Lower leg skin (tissue), 3 donors: ENCODE measurements at regions not wholly inside any gene's neighbourhood (a gene's known extent, or its start where the extent isn't known, plus 50 kb on each side); places are given as distances from the start of the nearest gene placed in this dataset.

Source experiments
- CTCF ChIP-seq, 3 donors: fragments of 450-650 bp; IDR thresholded peaks; one replicate each; pipeline ENCODE4 v1.5.1; 2016; ENCODE audit warnings: antibody characterized with exemption in 3 of 3, mild to moderate bottlenecking in 3 of 3, moderate library complexity in 2 of 3
- POLR2A ChIP-seq, 2 donors: fragments of 450-650 bp; IDR thresholded peaks; one replicate each; pipeline ENCODE4 v1.6.1; 2016 to 2017; ENCODE audit warnings: antibody characterized with exemption in 2 of 2, mild to moderate bottlenecking in 1 of 2, moderate library complexity in 1 of 2

- TF ChIP-seq CTCF (IDR thresholded peaks at IDR 0.05) (no peak), POLR2A (IDR thresholded peaks at IDR 0.05) (no peak)
These were observed 486.7 kb downstream of the VRK1 start for GRCh38 chr14:97283841-97284240.
